Heart left ventricle (tissue), 13 donors: ENCODE measurements at regions not wholly inside any gene's neighbourhood (a gene's known extent, or its start where the extent isn't known, plus 50 kb on each side); places are given as distances from the start of the nearest gene placed in this dataset.

Experiments
- POLR2A ChIP-seq, 2 donors: fragments of 450-650 bp; IDR thresholded peaks; one replicate each; pipeline ENCODE4 v1.6.1; 2017; ENCODE audit warnings: antibody characterized with exemption in 2 of 2, mild to moderate bottlenecking in 2 of 2, moderate library complexity in 2 of 2
- TF ChIP-seq, protein P1 (sequence below), 12 donors: fragments of 200-600 bp; sonication (generic) in 4 of 12; IDR thresholded peaks; one replicate each; pipeline versions ENCODE4 v1.5.0 to v1.8.0; 2018 to 2022; ENCODE audit warnings: antibody characterized with exemption in 12 of 12, mild to moderate bottlenecking in 5 of 12
- donor health status: ischemic (EF 13 %, LVEDD 7.1; RV severe dilation, severe dysfunction).
- donor health status: DM: no; HTN: yes; CAD: no.
- donor health status: DM: no; HTN: no; CAD: no.
- donor health status: ischemic (EF 25% LVEDD 6.9; RV normal size, moderate dysfunction).
- donor health status: ischemic (EF 25% LVEDD 5.7; RV mildly dilated, moderate dysfunction).
- donor health status: ischemic (EF 35%, LVEDD 5.7; RV mildly dilated, moderate dysfunction).
- donor health status: nonischemic (EF 11% LVEDD 7.7; RV severe dilation, severe dysfunction).
- donor health status: DM: yes; HTN: yes; CAD: no.
- donor health status: PGD.
- donor health status: ischemic (EF 29% LVEDD 5.4; RV normal size, mild dysfunction).
- donor health status: nonischemic (EF 23%, LVEDD 6.1; RV moderate dilation, normal function).

DNA sequence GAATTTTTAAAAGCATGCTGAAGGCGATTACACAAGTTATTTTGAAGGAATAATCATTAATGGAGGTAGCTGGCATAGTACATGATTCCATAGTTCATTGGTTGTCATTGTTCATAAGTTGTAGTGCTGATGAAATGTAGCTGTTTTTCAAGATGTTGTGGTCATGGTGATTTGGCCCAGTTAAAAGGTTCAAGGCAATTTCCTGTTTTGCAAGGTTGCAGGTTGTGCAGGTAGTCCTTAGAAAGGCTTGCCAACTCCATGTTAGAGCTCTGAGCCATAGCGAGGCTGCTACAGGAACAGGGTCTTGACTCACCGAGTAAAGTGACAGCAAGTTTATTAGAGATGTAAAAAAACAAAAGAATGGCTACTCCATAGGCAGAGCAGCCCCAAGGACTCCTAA lies 95.8 kb upstream of the CHORDC1 start:
- TF ChIP-seq, protein P1, sequence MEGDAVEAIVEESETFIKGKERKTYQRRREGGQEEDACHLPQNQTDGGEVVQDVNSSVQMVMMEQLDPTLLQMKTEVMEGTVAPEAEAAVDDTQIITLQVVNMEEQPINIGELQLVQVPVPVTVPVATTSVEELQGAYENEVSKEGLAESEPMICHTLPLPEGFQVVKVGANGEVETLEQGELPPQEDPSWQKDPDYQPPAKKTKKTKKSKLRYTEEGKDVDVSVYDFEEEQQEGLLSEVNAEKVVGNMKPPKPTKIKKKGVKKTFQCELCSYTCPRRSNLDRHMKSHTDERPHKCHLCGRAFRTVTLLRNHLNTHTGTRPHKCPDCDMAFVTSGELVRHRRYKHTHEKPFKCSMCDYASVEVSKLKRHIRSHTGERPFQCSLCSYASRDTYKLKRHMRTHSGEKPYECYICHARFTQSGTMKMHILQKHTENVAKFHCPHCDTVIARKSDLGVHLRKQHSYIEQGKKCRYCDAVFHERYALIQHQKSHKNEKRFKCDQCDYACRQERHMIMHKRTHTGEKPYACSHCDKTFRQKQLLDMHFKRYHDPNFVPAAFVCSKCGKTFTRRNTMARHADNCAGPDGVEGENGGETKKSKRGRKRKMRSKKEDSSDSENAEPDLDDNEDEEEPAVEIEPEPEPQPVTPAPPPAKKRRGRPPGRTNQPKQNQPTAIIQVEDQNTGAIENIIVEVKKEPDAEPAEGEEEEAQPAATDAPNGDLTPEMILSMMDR (IDR thresholded peaks at IDR 0.05): no peak
- no peak for TF ChIP-seq POLR2A (IDR thresholded peaks at IDR 0.05)
